IMR-90 (cell line): ENCODE measurements at regions not wholly inside any gene's neighbourhood (a gene's known extent, or its start where the extent isn't known, plus 50 kb on each side); places are given as distances from the start of the nearest gene placed in this dataset.

Experiments
- ATAC-seq: fragments of 200-7000 bp; cut with Tn5 transposase; 2 replicates; pipeline ENCODE4 v1.9.1; 2020; ENCODE audit warnings: low read depth, mild to moderate bottlenecking, moderate library complexity
- BruUV-seq: library from RNA; stranded (reverse); fragments of 400-500 nt; replicated peaks from 2 replicates; lab custom pipeline; 2021; lab: Mats Ljungman, UMichigan
- CTCF ChIA-PET: fragments of 300-600 bp; formaldehyde crosslinking; extraction: SDS; loops from one replicate; lab custom pipeline; 2021; ENCODE audit warnings: antibody characterized with exemption; lab: Yijun Ruan, JAX
- POLR2A ChIA-PET: fragments of 300-600 bp; sonication (Branson Sonifier 250); formaldehyde crosslinking; loops from one replicate; lab custom pipeline; 2022; ENCODE audit warnings: antibody characterized with exemption; ENCODE audit not compliant: unreplicated experiment; lab: Charles Lee
- DNase-seq: peaks from one replicate; pipeline ENCODE4 v3.0.0; 2013
- H2AFZ ChIP-seq: replicated peaks from 2 replicates; pipeline ENCODE3; 2013; ENCODE audit warnings: low read length, mild to moderate bottlenecking; ENCODE audit not compliant: poor library complexity
- H2AK5ac ChIP-seq: 2 replicates; pipeline ENCODE4 v1.6.1; 2013; ENCODE audit warnings: low read depth, low read length, inconsistent platforms
- H2AK9ac ChIP-seq: replicated peaks from 2 replicates; pipeline ENCODE3; 2013; ENCODE audit warnings: mild to moderate bottlenecking, low read depth, low read length, moderate library complexity; ENCODE audit not compliant: poor library complexity
- H2BK120ac ChIP-seq: 2 replicates; pipeline ENCODE4 v1.6.1; 2013; ENCODE audit warnings: low read depth, low read length, inconsistent platforms
- H2BK15ac ChIP-seq: 3 replicates; pipeline ENCODE4 v1.6.1; 2013; ENCODE audit warnings: low read depth, low read length, inconsistent platforms
- H2BK20ac ChIP-seq: 2 replicates; pipeline ENCODE4 v1.6.1; 2013; ENCODE audit warnings: low read depth, mild to moderate bottlenecking, inconsistent platforms, low read length, moderate library complexity
- H2BK5ac ChIP-seq: 2 replicates; pipeline ENCODE4 v1.6.1; 2013; ENCODE audit warnings: mild to moderate bottlenecking, low read depth, low read length, inconsistent platforms; ENCODE audit not compliant: poor library complexity, severe bottlenecking
- H3K14ac ChIP-seq: replicated peaks from 2 replicates; pipeline ENCODE4 v1.6.1; 2013; ENCODE audit warnings: low read depth, low read length, inconsistent platforms
- H3K18ac ChIP-seq: 2 replicates; pipeline ENCODE4 v1.6.1; 2013; ENCODE audit warnings: low read depth, low read length, control low read depth
- H3K23ac ChIP-seq: 2 replicates; pipeline ENCODE4 v1.6.1; 2013; ENCODE audit warnings: low read depth, low read length, inconsistent platforms
- H3K27ac ChIP-seq: 2 replicates; pipeline ENCODE4 v1.5.1; 2013; ENCODE audit warnings: mild to moderate bottlenecking, control low read depth, low read length; ENCODE audit not compliant: insufficient read depth
- H3K27me3 ChIP-seq: 2 replicates; pipeline ENCODE4 v1.6.1; 2013; ENCODE audit warnings: low read length; ENCODE audit not compliant: control insufficient read depth, insufficient read depth
- H3K36me3 ChIP-seq: 2 replicates; pipeline ENCODE4 v1.6.1; 2013; ENCODE audit warnings: low read length, mixed read lengths; ENCODE audit not compliant: control insufficient read depth, insufficient read depth
- H3K4ac ChIP-seq: 2 replicates; pipeline ENCODE4 v1.6.1; 2013; ENCODE audit warnings: low read depth, low read length, inconsistent platforms
- H3K4me1 ChIP-seq: 2 replicates; pipeline ENCODE4 v1.6.1; 2013; ENCODE audit warnings: low read length, mixed read lengths; ENCODE audit not compliant: control insufficient read depth, insufficient read depth
- H3K4me2 ChIP-seq: 2 replicates; pipeline ENCODE4 v1.6.1; 2013; ENCODE audit warnings: low read depth, mild to moderate bottlenecking, control low read depth, low read length, moderate library complexity
- H3K4me3 ChIP-seq: 2 replicates; pipeline ENCODE4 v1.5.1; 2013; ENCODE audit warnings: low read depth, mild to moderate bottlenecking, control low read depth, low read length, moderate library complexity; ENCODE audit not compliant: insufficient read depth
- H3K56ac ChIP-seq: 2 replicates; pipeline ENCODE4 v1.6.1; 2013; ENCODE audit warnings: low read length, inconsistent platforms; ENCODE audit not compliant: insufficient read depth; ENCODE audit errors: extremely low read depth
- H3K79me1 ChIP-seq, 2 experiments: 2 replicates each; pipeline ENCODE4 v1.6.1; 2013; ENCODE audit warnings: low read length in 2 of 2, inconsistent platforms in 1 of 2, low read depth in 1 of 2
- H3K9ac ChIP-seq: 2 replicates; pipeline ENCODE4 v1.6.1; 2013; ENCODE audit warnings: low read depth, low read length, control low read depth
- H3K9me1 ChIP-seq: 2 replicates; pipeline ENCODE4 v1.6.1; 2013; ENCODE audit warnings: low read length, inconsistent platforms; ENCODE audit not compliant: insufficient read depth
- H3K9me3 ChIP-seq: 2 replicates; pipeline ENCODE4 v1.6.1; 2013; ENCODE audit warnings: low read length; ENCODE audit not compliant: control insufficient read depth, insufficient read depth
- H4K20me1 ChIP-seq: 2 replicates; pipeline ENCODE4 v1.6.1; 2013; ENCODE audit warnings: low read length, inconsistent platforms; ENCODE audit not compliant: insufficient read depth
- H4K5ac ChIP-seq: 2 replicates; pipeline ENCODE4 v1.6.1; 2013; ENCODE audit warnings: mild to moderate bottlenecking, low read depth, low read length, control low read depth
- H4K8ac ChIP-seq, 2 experiments: 2 replicates each; pipeline ENCODE4 v1.6.1; 2013; ENCODE audit warnings: low read depth in 2 of 2, low read length in 2 of 2, control low read depth in 1 of 2, inconsistent platforms in 1 of 2
- H4K91ac ChIP-seq: 2 replicates; pipeline ENCODE4 v1.6.1; 2013; ENCODE audit warnings: low read depth, low read length, inconsistent platforms; ENCODE audit not compliant: insufficient read depth
- BHLHE40 ChIP-seq: fragments of 150-350 bp; IDR thresholded peaks from 2 replicates; pipeline ENCODE4 v1.6.1; 2016; ENCODE audit warnings: mild to moderate bottlenecking, low read depth, low read length
- CEBPB ChIP-seq: IDR thresholded peaks from 2 replicates; pipeline ENCODE4 v1.6.1; 2012; ENCODE audit warnings: low read depth, low read length, improper control_type of control experiment
- CHD1 ChIP-seq: IDR thresholded peaks from 2 replicates; pipeline ENCODE4 v1.6.1; 2012; ENCODE audit warnings: low read depth, low read length, improper control_type of control experiment
- CTCF ChIP-seq: conservative IDR thresholded peaks from 2 replicates; pipeline ENCODE4 v1.5.1; 2012; ENCODE audit warnings: mild to moderate bottlenecking, low read depth, low read length, improper control_type of control experiment
- ELK1 ChIP-seq: fragments of 150-350 bp; IDR thresholded peaks from 2 replicates; pipeline ENCODE4 v1.6.1; 2016; ENCODE audit warnings: low read depth, mild to moderate bottlenecking, low read length, moderate library complexity, borderline replicate concordance
- FOS ChIP-seq: fragments of 150-350 bp; IDR thresholded peaks from 2 replicates; pipeline ENCODE4 v1.6.1; 2016; ENCODE audit warnings: low read depth, low read length
- MAFK ChIP-seq: IDR thresholded peaks from 2 replicates; pipeline ENCODE4 v1.6.1; 2012; ENCODE audit warnings: low read depth, low read length, improper control_type of control experiment
- MAZ ChIP-seq: IDR thresholded peaks from 2 replicates; pipeline ENCODE4 v1.6.1; 2012; ENCODE audit warnings: low read depth, mild to moderate bottlenecking, low read length, improper control_type of control experiment, moderate library complexity, borderline replicate concordance
- MXI1 ChIP-seq: IDR thresholded peaks from 2 replicates; pipeline ENCODE4 v1.6.1; 2012; ENCODE audit warnings: low read depth, mild to moderate bottlenecking, low read length, moderate library complexity, borderline replicate concordance
- NFE2L2 ChIP-seq: fragments of 150-350 bp; IDR thresholded peaks from 2 replicates; pipeline ENCODE4 v1.6.1; 2016; ENCODE audit warnings: low read depth, mild to moderate bottlenecking, low read length
- POLR2A ChIP-seq: IDR thresholded peaks from 2 replicates; pipeline ENCODE4 v1.6.1; 2012; ENCODE audit warnings: mild to moderate bottlenecking, low read depth, low read length
- RAD21 ChIP-seq: IDR thresholded peaks from 2 replicates; pipeline ENCODE4 v1.6.1; 2012; ENCODE audit warnings: low read length, improper control_type of control experiment
- RCOR1 ChIP-seq: IDR thresholded peaks from 2 replicates; pipeline ENCODE4 v1.6.1; 2012; ENCODE audit warnings: mild to moderate bottlenecking, low read length, improper control_type of control experiment; ENCODE audit not compliant: insufficient replicate concordance
- RFX5 ChIP-seq: IDR thresholded peaks from 2 replicates; pipeline ENCODE4 v1.8.0; 2012; ENCODE audit warnings: low read depth, mild to moderate bottlenecking, low read length, moderate library complexity
- SMC3 ChIP-seq: fragments of 150-350 bp; IDR thresholded peaks from 2 replicates; pipeline ENCODE4 v1.6.1; 2016; ENCODE audit warnings: low read depth, mild to moderate bottlenecking, antibody characterized with exemption, low read length, moderate library complexity
- USF2 ChIP-seq: fragments of 150-350 bp; IDR thresholded peaks from 2 replicates; pipeline ENCODE4 v1.6.1; 2017; ENCODE audit warnings: mild to moderate bottlenecking, antibody characterized with exemption, low read length, low read depth
- WGBS, 2 experiments: methylation state at CpG; one replicate each; pipeline versions ENCODE4 v1.1.5 to v1.1.7; 2013; ENCODE audit warnings: missing lambda C conversion rate in 2 of 2; ENCODE audit not compliant: insufficient read length in 1 of 2; ENCODE audit errors: extremely low coverage in 2 of 2; 5-methylcytosine and 5-hydroxymethylcytosine counted together
- dilution Hi-C: fragments of 300-500 bp; cut with HindIII; formaldehyde crosslinking; loops from one replicate; pipeline ENCODE4 v1.14.3; 2018; ENCODE audit warnings: low sequenced_read_pairs; ENCODE audit not compliant: unreplicated experiment
- in situ Hi-C: fragments of 300-500 bp; cut with MboI; formaldehyde crosslinking; loops from 3 replicates; pipeline ENCODE4 v1.14.3; 2019; ENCODE audit warnings: low sequenced_read_pairs, inconsistent platforms, mixed read lengths
- intact Hi-C: fragments of 100-400 bp; cut with micrococcal nuclease; formaldehyde crosslinking; loops from 2 replicates; pipeline ENCODE4 v1.10.0; 2022

- Histone ChIP-seq H3K4me3 (no peak overlapping the region), H3K4ac (no peak overlapping the region), H3K9ac (no peak overlapping the region), H2BK15ac (no peak overlapping the region), H3K4me1 (no peaks in the 10 kb centered on the region; the same call in 1 of the 2 replicates), H3K18ac (no peak overlapping the region), H3K4me2 (no peak overlapping the region), H3K56ac (no peak overlapping the region), H2BK120ac (no peak overlapping the region), H4K5ac (no peak overlapping the region), H2BK5ac (no peak overlapping the region), H4K91ac (no peak overlapping the region), H4K8ac (no peak overlapping the region), H3K79me1 (no peaks in the 10 kb centered on the region), H3K27me3 (peaks cover 22% of the 10 kb centered on the region), H2AK5ac (no peak overlapping the region), H3K27ac (no peak overlapping the region), H3K23ac (no peak overlapping the region), H2AK9ac (no peak overlapping the region), H3K36me3 (no peaks in the 10 kb centered on the region), H3K9me3 (no peaks in the 10 kb centered on the region), H3K14ac (no peak overlapping the region), H2AFZ (no peak overlapping the region), H3K9me1 (0 out of 2 replicates have a peak, but pooled peaks cover 4% of the 10 kb centered on the region), H2BK20ac (no peak overlapping the region), H4K20me1 (no peaks in the 10 kb centered on the region)
- POLR2A ChIA-PET = no interaction called here
- BruUV-seq = no TSS peak
- intact Hi-C loops = no loop called here
- in situ Hi-C loops = no loop called here
- CTCF ChIA-PET = no interaction called here
- 88% methylated on average over 2 of the region's 4 CpGs; no CpG with 5 or more reads in 1 of the 2 experiments for WGBS, 2 experiments
- TF ChIP-seq POLR2A (no peak), MAFK (no peak), BHLHE40 (no peak), CTCF (no peak), RAD21 (no peak), RFX5 (no peak), RCOR1 (no peak), MAZ (no peak), FOS (no peak), ELK1 (no peak), MXI1 (no peak), NFE2L2 (no peak), CHD1 (no peak), SMC3 (no peak), USF2 (no peak), CEBPB (no peak)
- ATAC-seq = no peak
- no peak for DNase-seq
- dilution Hi-C loops = no loop called here
Observed at GRCh38 chr11:11169715-11170351, 183.2 kb downstream of the CSNK2A3 start.
